22Rv1 (cell line): ENCODE measurements at regions not wholly inside any gene's neighbourhood (a gene's known extent, or its start where the extent isn't known, plus 50 kb on each side); places are given as distances from the start of the nearest gene placed in this dataset.

Experiments
- H3K27ac ChIP-seq: fragments of 450-650 bp; 2 replicates; pipeline ENCODE4 v1.5.1; 2017
- ZFX ChIP-seq: fragments of 450-650 bp; IDR thresholded peaks from 2 replicates; pipeline ENCODE4 v1.6.1; 2017; ENCODE audit warnings: antibody characterized with exemption, borderline replicate concordance
- TF ChIP-seq, protein P1 (sequence below): fragments of 450-650 bp; IDR thresholded peaks from 2 replicates; pipeline ENCODE4 v1.5.1; 2017; ENCODE audit warnings: mild to moderate bottlenecking

DNA sequence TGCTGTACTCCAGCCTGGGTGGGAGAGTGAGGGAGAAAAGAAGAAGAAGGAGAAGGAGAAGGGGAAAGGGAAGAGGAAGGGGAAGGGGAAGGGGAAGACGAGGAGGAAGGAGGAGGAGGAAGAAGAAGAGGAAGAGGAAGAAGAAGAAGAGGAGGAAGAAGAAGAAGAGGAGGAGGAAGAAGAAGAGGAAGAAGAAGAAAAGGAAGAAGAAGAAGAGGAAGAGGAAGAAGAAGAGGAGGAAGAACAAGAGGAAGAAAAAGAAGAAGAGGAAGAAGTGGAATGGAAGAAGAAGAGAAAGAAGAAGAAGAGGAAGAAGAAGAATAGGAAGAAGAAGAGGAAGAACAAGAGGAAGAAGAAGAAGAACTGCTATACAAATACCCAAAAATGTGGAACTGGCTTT is 507.4 kb upstream of the TMPO start:
- H3K27ac ChIP-seq: no peak overlapping the region
- TF ChIP-seq, protein P1, sequence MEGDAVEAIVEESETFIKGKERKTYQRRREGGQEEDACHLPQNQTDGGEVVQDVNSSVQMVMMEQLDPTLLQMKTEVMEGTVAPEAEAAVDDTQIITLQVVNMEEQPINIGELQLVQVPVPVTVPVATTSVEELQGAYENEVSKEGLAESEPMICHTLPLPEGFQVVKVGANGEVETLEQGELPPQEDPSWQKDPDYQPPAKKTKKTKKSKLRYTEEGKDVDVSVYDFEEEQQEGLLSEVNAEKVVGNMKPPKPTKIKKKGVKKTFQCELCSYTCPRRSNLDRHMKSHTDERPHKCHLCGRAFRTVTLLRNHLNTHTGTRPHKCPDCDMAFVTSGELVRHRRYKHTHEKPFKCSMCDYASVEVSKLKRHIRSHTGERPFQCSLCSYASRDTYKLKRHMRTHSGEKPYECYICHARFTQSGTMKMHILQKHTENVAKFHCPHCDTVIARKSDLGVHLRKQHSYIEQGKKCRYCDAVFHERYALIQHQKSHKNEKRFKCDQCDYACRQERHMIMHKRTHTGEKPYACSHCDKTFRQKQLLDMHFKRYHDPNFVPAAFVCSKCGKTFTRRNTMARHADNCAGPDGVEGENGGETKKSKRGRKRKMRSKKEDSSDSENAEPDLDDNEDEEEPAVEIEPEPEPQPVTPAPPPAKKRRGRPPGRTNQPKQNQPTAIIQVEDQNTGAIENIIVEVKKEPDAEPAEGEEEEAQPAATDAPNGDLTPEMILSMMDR: no peak
- TF ChIP-seq ZFX: no peak

DNA sequence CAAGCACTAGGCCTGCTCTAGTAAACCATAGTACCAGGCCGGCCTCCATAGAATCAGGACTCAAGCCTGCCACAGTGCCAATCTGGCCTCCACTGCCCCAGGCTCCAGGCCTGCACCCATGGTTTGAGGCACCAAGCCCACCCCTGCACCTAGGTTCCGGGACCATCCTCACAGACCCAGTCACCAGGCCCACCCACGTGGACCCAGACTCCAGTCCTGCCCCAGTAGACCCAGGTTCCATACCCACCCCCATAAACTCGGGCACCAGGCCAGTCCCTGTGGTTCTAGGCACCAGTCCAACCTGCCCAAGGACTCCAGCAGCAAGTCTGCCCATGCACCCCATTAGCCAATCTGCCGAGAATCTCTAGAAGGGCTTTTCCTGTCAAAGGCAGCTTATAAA is 501.8 kb upstream of the TMPO start:
- TF ChIP-seq, protein P1: no peak
- TF ChIP-seq ZFX: no peak
- H3K27ac ChIP-seq: no peak overlapping the region

DNA sequence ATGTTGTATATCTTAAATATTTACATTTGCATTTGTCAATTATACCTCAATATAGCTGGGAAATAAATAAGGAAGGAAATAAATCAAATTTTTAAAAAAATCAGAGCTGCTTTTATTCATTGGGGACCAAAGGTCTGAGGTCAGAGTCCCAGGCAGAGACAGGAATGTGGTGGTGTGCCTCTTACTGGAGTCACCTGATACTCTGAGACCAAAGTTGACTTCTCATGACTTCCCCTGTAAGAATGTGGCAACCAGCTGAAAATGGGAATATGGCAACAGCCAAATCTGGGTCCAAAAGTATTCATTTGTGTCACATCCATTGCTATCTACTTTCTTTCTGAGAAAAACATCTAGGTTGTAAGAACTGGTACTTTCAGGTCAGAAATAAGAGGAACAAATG is 496.6 kb upstream of the TMPO start:
- no peak overlapping the region for H3K27ac ChIP-seq
- TF ChIP-seq, protein P1: no peak
- no peak for TF ChIP-seq ZFX

DNA sequence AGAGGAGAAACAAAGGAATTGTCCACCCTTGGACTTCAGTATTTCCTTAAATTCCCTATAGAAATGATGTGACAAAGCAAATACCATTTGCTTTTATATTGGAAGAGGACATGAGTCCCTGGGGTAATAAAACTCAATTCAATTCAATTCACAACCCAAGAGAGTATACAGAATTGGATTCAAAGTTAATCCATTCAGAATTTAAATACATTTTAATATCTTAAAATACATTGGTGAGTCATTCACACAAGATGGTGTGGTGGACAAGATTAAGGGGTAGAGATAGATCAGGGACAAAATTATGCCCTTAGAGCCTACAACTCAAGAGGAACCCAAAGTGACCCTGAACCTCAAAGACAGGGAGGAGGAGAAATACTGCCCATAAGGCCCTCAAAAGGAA is 495.0 kb upstream of the TMPO start:
- H3K27ac ChIP-seq: no peak overlapping the region
- TF ChIP-seq, protein P1: no peak
- no peak for TF ChIP-seq ZFX

DNA sequence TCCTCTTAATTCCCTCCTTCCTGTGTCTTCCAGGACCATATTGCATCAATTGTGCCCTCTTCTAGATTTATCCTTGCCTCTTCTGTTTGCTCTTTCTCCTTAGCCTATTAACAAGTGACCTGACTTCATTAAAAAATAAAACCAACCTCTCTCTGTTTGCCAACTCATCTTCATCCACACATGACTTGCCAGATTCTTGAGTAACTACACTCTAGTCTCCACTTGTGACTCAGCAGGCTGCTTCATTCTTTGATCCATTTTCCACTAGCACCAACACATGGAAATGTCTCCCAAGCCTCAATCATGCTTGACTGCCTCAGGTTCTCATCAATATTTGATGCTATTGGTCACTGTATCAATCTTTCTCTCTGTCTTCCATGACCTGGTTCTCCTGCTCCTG is 492.4 kb upstream of the TMPO start:
- TF ChIP-seq ZFX: no peak
- TF ChIP-seq, protein P1: no peak
- no peak overlapping the region for H3K27ac ChIP-seq

DNA sequence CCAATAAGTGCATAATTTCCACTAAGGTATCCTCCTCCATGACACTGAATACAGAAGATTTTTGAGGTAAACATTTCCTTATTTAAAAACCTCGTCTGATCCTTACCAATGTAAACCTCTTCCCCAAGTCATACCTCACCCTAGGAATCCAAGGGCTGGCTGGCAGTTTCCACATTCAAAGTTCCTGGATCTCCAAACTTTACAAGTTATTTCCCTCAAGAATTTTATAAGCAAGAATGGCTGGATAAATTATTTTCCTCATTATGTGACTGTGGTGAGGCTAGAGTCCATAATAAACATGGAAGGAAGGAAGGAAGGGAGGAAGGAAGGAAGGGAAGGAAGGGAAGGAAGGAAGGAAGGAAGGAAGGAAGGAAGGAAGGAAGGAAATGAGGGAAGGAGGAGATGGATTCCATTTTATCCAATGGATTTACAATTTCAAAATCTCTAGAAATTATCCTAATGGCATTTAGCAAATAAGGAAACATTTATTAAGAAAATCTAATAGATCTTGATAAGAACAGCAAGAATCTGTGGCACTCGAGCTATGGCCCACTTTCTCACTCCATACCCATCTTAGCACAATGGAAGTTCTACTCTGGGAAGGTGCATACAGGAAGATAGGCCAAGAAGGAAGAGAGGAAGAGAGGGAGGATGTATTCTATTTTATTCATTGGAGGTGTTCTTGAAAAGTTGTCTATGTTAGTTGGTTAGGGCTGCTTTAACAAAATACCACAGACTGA is 477.8 kb upstream of the TMPO start:
- H3K27ac ChIP-seq: no peak overlapping the region
- TF ChIP-seq ZFX: no peak
- TF ChIP-seq, protein P1: no peak

DNA sequence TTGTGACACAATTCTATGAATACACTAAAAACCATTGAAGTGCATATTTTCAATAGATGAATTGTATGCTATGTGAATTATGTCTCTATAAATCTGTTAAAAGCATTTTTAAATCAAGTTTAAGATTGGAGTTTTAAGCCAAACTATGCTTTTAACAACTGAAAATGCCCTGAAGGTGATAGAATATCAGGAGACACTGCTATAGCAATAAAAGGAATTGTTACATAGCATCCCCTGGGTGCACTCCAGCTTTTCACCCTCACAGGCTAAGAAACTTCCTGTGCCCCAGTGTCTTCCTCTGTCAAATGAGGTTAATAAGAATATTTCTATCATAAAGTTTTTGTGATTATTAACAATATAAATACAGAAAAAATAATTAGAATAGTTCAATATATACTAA is 472.7 kb upstream of the TMPO start:
- TF ChIP-seq, protein P1: no peak
- TF ChIP-seq ZFX: no peak
- H3K27ac ChIP-seq: no peak overlapping the region
